Omental fat pad (tissue), 3 donors: ENCODE measurements at regions not wholly inside any gene's neighbourhood (a gene's known extent, or its start where the extent isn't known, plus 50 kb on each side); places are given as distances from the start of the nearest gene placed in this dataset.

Experiments used
- ATAC-seq: fragments of 150-250 bp; one replicate; pipeline ENCODE4 v1.9.1; 2016; ENCODE audit warnings: mild to moderate bottlenecking, moderate library complexity; ENCODE audit not compliant: low FRiP score
- DNase-seq: peaks from one replicate; pipeline ENCODE4 v3.0.0-alpha.2; 2019; ENCODE audit warnings: low spot score
- TF ChIP-seq, protein P1 (sequence below), 3 donors: fragments of 450-650 bp; IDR thresholded peaks; one replicate each; pipeline ENCODE4 v1.5.1; 2016 to 2017; ENCODE audit warnings: antibody characterized with exemption in 3 of 3, mild to moderate bottlenecking in 3 of 3, moderate library complexity in 2 of 3

DNA sequence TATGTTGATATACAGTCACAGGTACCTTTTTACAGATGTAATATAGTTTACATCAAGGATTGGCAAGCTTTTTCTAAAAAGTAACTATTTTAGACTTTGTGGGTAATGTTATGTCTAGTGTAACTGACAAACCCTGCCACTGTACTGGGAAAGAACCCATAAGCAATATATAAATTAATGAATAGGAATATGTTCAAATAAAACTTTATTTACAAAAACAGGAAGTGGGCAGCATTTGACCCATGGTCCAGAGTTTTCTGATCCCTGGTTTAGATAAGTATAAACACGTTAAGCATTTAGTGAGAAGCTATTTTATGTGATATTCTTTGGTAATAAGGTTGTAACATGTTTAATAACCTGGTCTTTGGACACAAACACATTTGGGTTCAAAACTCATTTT lies 915.2 kb upstream of the ROBO1 start:
- TF ChIP-seq, protein P1, sequence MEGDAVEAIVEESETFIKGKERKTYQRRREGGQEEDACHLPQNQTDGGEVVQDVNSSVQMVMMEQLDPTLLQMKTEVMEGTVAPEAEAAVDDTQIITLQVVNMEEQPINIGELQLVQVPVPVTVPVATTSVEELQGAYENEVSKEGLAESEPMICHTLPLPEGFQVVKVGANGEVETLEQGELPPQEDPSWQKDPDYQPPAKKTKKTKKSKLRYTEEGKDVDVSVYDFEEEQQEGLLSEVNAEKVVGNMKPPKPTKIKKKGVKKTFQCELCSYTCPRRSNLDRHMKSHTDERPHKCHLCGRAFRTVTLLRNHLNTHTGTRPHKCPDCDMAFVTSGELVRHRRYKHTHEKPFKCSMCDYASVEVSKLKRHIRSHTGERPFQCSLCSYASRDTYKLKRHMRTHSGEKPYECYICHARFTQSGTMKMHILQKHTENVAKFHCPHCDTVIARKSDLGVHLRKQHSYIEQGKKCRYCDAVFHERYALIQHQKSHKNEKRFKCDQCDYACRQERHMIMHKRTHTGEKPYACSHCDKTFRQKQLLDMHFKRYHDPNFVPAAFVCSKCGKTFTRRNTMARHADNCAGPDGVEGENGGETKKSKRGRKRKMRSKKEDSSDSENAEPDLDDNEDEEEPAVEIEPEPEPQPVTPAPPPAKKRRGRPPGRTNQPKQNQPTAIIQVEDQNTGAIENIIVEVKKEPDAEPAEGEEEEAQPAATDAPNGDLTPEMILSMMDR (IDR thresholded peaks at IDR 0.05), result no peak

DNA sequence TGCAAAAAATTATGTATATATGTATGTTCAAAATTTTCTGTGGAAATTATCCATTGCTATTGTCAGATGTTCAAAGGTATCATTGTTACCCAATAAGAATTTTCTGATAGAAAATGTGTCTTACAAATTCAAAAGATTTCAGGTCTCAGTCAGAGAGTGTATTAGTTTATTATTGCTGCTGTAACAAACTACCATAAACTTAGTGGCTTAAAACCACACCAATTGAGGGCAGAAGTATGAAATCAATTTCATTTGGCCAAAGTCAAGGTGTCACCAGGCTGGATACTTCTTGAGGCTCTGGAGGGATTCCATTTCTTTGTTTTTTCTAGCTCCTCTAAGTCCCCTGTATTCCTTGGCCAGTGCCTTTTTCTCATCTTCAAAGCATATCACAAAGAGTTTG lies 914.4 kb upstream of the ROBO1 start:
- ATAC-seq (no peak), DNase-seq (no peak)
- TF ChIP-seq, protein P1 (IDR thresholded peaks at IDR 0.05), result no peak

More for the DNA sequence above, 915.2 kb upstream of the ROBO1 start:
- ATAC-seq (no peak), DNase-seq (no peak)

DNA sequence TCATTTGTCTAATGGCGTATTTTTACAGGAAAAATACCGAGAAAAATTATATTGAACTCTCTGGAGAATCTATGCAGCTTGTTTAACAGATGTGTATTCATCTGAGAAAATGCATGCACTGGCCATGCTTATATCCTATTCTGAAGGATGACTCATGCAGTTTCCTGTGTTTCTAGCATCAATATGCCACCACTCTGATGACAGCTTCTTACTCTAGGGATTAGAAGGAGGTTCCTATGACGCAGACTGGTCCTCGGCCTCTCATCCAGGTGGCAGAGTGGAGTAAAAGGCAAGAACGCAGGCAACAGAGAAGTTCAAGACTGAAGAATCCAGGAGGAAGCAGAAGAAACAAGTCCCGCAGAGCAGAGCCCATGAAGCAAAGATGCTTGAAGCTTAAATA lies 910.0 kb upstream of the ROBO1 start:
- TF ChIP-seq, protein P1 (IDR thresholded peaks at IDR 0.05), result no peak
- ATAC-seq, result no peak
- no peak for DNase-seq

DNA sequence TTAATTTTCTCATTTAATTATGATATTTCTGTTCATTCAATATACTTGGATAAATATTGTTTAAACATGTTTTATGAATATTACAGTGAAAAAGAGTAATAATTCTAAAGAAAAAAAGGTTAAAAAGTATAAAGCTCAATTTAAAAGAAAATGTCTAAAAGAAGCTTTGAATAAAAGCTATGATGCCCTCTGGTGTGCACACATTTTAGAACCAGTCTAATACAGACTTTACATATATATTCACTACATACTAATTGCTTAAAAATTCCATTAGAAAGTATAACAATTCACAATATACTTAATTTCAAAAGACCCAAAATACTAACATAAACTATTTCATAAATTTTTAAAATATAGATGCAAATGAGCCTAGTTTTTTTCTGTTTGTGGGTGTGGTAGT lies 909.1 kb upstream of the ROBO1 start:
- DNase-seq (no peak), ATAC-seq (no peak)
- TF ChIP-seq, protein P1 (IDR thresholded peaks at IDR 0.05), result no peak

DNA sequence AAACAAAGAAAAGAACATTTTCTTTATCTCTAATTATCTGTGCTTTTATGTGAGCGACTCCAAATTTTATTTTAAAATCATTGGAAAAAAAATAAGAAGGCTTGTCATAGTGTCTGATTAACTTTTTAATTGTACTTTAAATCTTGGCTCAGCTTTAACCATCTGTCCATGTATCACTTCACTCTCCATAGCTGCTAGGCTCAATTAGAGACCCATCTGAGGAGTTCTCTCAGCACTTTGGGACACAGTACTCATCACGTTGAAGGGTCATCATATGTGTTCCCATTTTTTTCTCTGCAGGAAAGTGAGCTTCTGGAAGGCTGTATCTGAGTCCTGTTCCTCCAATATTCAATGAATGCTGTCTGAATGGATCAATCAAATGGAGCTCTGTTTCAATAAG lies 908.5 kb upstream of the ROBO1 start:
- ATAC-seq (no peak), DNase-seq (no peak)
- TF ChIP-seq, protein P1 (IDR thresholded peaks at IDR 0.05), result no peak

DNA sequence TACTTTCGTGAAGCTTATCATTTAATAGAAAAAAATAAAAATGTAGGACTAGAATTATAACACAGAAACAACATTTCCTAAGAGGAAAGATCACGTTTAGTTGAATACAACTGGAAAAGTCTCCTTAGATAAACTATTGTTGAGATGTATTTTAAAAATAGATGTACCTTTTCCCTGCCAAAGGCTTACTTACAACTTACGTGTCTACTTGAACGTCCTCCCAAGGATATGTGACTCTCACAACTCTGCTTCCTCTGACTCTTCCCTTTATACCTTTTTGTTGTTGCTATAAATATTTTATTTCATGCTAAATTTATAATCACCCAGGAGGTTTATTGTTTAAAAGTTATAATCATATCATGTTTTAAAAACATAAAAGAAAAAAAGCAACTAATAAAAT lies 908.0 kb upstream of the ROBO1 start:
- TF ChIP-seq, protein P1 (IDR thresholded peaks at IDR 0.05), result no peak
- ATAC-seq, result no peak
- DNase-seq, result no peak

DNA sequence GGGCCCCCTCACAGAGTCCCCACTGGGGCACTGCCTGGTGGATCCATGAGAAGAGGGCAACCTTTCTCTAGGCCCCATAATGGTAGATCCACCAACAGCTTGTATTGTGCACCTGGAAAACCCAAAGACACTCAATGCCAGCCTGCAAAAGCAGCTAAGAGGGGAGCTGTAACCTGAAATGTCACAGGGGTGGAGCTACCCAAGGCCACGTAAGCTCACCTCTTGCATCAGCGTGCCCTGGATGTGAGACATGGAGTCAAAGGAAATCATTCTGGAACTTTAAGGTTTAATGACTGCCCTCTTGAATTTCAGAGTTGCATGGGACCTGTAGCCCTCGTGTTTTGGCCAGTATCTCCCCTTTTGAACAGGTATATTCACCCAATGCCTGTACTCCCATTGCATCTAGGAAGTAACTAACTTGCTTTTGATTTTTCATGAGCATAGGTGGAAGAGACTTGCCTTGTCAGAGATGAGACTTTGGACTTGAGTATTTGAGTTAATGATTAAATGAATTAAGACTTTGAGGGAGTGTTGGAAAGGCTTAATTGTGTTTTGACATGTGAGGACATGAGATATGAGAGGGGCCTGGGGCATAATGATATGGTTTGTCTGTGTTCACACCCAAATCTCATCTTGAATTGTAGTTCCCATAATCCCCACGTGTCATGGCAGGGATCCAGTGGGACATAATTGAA lies 900.9 kb upstream of the ROBO1 start:
- no peak for ATAC-seq
- TF ChIP-seq, protein P1 (IDR thresholded peaks at IDR 0.05), result no peak
- no peak for DNase-seq
